Testis (tissue), 2 donors: ENCODE measurements at regions not wholly inside any gene's neighbourhood (a gene's known extent, or its start where the extent isn't known, plus 50 kb on each side); places are given as distances from the start of the nearest gene placed in this dataset.

Source experiments
- DNase-seq: peaks from one replicate; pipeline ENCODE4 v3.0.0-alpha.2; 2019
- H3K27ac ChIP-seq, 2 donors: fragments of 200-600 bp; sonication (generic); one replicate each; pipeline ENCODE4 v1.5.1; 2019
- H3K27me3 ChIP-seq: fragments of 200-600 bp; sonication (generic); one replicate; pipeline ENCODE4 v1.5.1; 2019
- H3K36me3 ChIP-seq: fragments of 200-600 bp; sonication (generic); one replicate; pipeline ENCODE4 v1.5.1; 2017; ENCODE audit warnings: low read depth; ENCODE audit errors: missing control alignments
- H3K4me1 ChIP-seq: fragments of 200-600 bp; sonication (generic); one replicate; pipeline ENCODE4 v1.5.1; 2019
- H3K4me3 ChIP-seq, 2 donors: fragments of 200-600 bp; sonication (generic); one replicate each; pipeline ENCODE4 v1.5.1; 2017 to 2019
- H3K9me3 ChIP-seq: fragments of 200-600 bp; sonication (generic); one replicate; pipeline ENCODE4 v1.5.1; 2017
- CTCF ChIP-seq, 3 experiments: fragments of 450-650 bp in 2 of 3; fragments of 200-600 bp in 1 of 3; sonication (generic) in 1 of 3; IDR thresholded peaks; one replicate each; pipeline ENCODE4 v1.5.1; 2016 to 2019; ENCODE audit warnings: antibody characterized with exemption in 3 of 3, mild to moderate bottlenecking in 2 of 3, moderate library complexity in 1 of 3
- POLR2A ChIP-seq: fragments of 450-650 bp; IDR thresholded peaks from one replicate; pipeline ENCODE4 v1.6.1; 2017; ENCODE audit warnings: antibody characterized with exemption, mild to moderate bottlenecking, moderate library complexity
- WGBS, 2 donors: methylation state at CpG; one replicate each; pipeline ENCODE4 v1.1.5; 2018; 5-methylcytosine and 5-hydroxymethylcytosine counted together
- intact Hi-C: fragments of 100-400 bp; cut with DNase I; formaldehyde crosslinking; loops from one replicate; pipeline ENCODE4 v1.15.1; 2023; ENCODE audit warnings: low total_unique reads

- Histone ChIP-seq H3K4me3 (no peak overlapping the region), H3K27me3 (no peaks in the 10 kb centered on the region), H3K36me3 (no peaks in the 10 kb centered on the region), H3K9me3 (no peaks in the 10 kb centered on the region), H3K4me1 (peaks cover 5% of the 10 kb centered on the region), H3K27ac (no peak overlapping the region)
- WGBS, 2 donors: 95 to 96% methylated on average over 6 of the region's 6 CpGs
- no peak for DNase-seq
- intact Hi-C loops: no loop called here
- TF ChIP-seq POLR2A (no peak), CTCF (IDR thresholded peaks at IDR 0.05) (no peak)
Observed at GRCh38 chr6:132135409-132135808, 184.2 kb upstream of the CCN2 start.

- no peak overlapping the region for H3K27ac ChIP-seq
- intact Hi-C loops: no loop called here
Observed at GRCh38 chr6:132133736-132134445, 182.7 kb upstream of the CCN2 start.

GRCh38 chr6:132132924-132133639 is 181.9 kb upstream of the CCN2 start:
- Histone ChIP-seq H3K36me3 (no peaks in the 10 kb centered on the region), H3K9me3 (no peaks in the 10 kb centered on the region), H3K27me3 (no peaks in the 10 kb centered on the region), H3K4me1 (peaks cover 5% of the 10 kb centered on the region), H3K27ac (no peak overlapping the region), H3K4me3 (no peak overlapping the region)
- WGBS, 2 donors: 78 to 84% methylated on average over 3 of the region's 3 CpGs
- DNase-seq: no peak
- intact Hi-C loops: no loop called here
- TF ChIP-seq CTCF (IDR thresholded peaks at IDR 0.05): no peak
- TF ChIP-seq POLR2A: no peak

More at GRCh38 chr6:132133736-132134445, 182.7 kb upstream of the CCN2 start:
- no peak overlapping the region for H3K4me3 ChIP-seq
- no peaks in the 10 kb centered on the region for H3K36me3 ChIP-seq
- TF ChIP-seq CTCF (IDR thresholded peaks at IDR 0.05) (no peak), POLR2A (no peak)
- H3K9me3 ChIP-seq: no peaks in the 10 kb centered on the region
- no peaks in the 10 kb centered on the region for H3K27me3 ChIP-seq
- WGBS, 2 donors: 68 to 81% methylated on average over 5 of the region's 5 CpGs
- DNase-seq: peak; percentile 27
- H3K4me1 ChIP-seq: peaks cover 5% of the 10 kb centered on the region

- Histone ChIP-seq H3K36me3 (no peaks in the 10 kb centered on the region), H3K4me1 (peaks cover 5% of the 10 kb centered on the region), H3K27me3 (no peaks in the 10 kb centered on the region), H3K4me3 (no peak overlapping the region), H3K27ac (no peak overlapping the region), H3K9me3 (no peaks in the 10 kb centered on the region)
- TF ChIP-seq CTCF (IDR thresholded peaks at IDR 0.05) (no peak), POLR2A (no peak)
- intact Hi-C loops: no loop called here
- DNase-seq: no peak
- 28 to 43% methylated on average over 2 of the region's 2 CpGs for WGBS, 2 donors
Observed at GRCh38 chr6:132132422-132132821, 181.2 kb upstream of the CCN2 start.
